ENCODE measurements at regions not wholly inside any gene's neighbourhood (a gene's known extent, or its start where the extent isn't known, plus 50 kb on each side); places are given as distances from the start of the nearest gene placed in this dataset.

DNA sequence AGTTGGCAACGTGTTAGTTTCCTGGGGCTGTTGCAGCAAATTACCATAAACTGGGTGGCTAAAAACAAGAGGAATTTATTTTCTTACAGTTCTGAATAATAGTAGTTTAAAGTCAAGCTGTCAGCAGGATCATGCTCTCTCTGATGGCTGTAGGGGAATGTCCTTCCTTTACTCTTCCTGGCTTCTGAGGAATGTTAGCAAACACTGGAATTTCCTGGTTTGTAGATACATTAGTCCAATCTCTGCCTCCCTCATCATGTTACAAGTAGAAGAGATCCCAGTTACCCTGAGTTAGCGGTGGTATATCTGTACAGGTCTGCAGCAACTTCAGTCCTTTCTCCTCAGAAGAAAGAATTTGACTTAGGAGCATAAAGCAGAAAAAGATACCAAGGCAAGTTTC is 2249.1 kb downstream of the NCAM2 start:
- no peak for DNase-seq

DNA sequence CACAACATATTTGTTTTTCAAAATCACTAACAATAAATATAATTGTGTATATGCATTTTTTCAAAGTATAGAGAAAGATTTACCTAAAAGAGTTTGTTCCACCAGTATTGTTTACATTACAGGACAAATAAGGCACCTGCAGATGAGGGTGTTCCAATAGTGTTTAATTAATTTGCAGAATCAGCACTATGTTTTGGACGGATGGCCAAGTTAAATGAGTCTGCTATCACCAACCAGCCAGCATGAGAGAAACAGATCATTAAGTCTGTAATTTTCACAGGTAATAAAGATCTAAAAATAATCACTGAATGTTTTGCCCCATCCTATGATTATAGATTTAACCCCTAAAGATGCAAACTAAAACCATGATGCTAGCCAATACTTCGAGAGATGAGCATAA is 2247.0 kb downstream of the NCAM2 start:
- DNase-seq, result no peak

DNA sequence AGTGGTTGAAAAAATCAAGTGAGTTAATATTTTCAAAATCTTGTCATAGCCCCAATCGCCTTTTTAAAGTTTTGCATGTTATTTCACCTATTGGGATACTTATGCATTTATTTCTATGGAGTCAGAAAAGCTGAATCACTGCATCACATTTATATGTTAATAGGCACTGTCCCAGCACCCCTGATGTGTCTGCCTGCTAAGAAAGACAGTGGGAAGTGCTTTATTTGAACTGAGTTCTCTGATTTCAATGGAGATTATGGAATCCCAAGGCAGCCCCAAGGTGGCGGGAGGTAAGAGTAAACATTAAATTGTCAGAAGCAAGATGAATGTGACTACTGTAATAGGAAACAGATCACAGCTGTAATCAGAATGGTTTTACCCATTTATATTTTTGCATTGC is 2225.7 kb downstream of the NCAM2 start:
- DNase-seq, result no peak

DNA sequence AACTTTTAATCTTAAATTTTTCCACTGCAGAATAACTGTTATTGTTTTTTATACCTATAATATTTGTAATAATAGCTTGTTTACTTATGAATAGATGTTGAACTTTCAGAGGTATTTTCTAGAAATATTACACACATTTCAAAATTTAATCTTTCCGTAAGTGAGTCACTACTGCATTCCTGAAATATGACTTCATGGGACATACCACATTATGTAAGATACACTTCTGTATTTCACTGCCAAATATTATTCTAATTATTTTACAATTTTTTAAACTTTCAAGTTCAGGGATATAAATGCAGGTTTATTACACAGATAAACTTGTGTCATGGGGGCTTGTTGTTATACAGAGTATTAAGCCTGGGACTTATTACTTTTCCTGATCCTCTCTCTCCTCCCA is 2220.5 kb downstream of the NCAM2 start:
- no peak for DNase-seq

DNA sequence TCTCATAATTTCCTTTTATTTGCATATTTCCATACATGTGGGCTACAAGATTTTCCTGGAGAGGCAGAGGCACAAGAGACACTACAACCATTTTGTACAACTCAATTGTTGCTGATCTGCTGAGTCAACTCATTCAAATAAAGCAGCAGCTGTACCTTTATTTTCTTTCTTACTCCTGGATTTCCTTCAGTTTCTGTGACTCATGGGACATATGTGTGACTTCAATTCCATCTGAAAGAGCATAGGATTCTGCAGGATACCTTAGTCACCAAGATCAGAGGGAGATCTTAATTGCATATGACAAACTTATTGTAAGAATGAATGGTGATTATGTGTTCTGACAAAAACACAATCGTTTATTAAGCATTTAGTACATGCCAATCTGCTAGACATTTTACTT is 2219.4 kb downstream of the NCAM2 start:
- DNase-seq, result no peak

DNA sequence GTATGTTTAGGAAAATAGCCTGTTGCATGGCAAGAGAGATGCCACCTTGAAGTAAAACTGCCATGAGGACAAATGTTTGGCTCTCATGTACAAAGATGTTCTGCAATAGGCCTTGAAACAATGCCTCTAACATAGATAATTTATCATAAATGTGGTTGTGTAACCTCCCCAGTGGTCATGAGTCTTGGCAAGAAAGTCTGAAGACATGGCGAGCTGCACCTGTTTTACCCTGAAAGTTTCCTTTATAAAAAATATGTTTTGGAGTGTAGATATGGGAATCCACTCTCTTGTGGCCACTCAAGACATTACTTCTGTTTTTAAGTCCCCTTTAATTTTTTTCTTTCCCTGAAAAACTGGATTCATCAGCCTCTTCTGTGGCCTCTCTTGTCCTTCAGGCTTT is 2217.1 kb downstream of the NCAM2 start:
- DNase-seq, result no peak

Data from CD4-positive, alpha-beta T cell treated with Interleukin-12 subunit alpha and Interleukin-12 subunit beta, for 1 hour (primary cell).